NCI-H524 treated with DMSO at 0.1 percent for 48 hours (cell line): ENCODE measurements at regions not wholly inside any gene's neighbourhood (a gene's known extent, or its start where the extent isn't known, plus 50 kb on each side); places are given as distances from the start of the nearest gene placed in this dataset.
"Not testable (repeated sequence)": the region's sequence is repeated elsewhere in the genome, so short reads cannot be mapped to it uniquely, and the experiment has no call there.

ENCODE experiments used
- DNase-seq: peaks from one replicate; lab custom pipeline; 2025; lab: John Stamatoyannopoulos, UW

DNA sequence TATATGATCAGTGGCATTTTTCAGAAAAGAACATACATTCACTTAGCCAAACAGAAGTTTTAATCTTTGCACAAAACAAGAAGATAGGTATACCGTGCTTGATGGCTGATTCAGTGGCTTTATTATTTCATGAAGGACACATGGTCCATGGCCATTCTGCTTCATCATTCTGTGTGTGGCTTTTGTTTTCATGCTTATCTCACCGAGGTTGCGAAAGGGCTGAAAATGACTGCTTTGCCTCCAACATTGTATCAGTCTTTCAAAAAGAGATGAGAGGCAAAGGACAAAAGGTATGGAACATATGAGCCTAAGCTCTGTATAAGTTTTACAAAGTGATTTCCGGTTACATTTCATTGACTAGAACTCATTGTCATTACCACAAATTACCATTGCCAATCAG lies 541.1 kb downstream of the RAB28 start:
- DNase-seq, result no peak

- no peak for DNase-seq
Observed at GRCh38 chr4:12933760-12934221, 550.3 kb downstream of the RAB28 start.

DNA sequence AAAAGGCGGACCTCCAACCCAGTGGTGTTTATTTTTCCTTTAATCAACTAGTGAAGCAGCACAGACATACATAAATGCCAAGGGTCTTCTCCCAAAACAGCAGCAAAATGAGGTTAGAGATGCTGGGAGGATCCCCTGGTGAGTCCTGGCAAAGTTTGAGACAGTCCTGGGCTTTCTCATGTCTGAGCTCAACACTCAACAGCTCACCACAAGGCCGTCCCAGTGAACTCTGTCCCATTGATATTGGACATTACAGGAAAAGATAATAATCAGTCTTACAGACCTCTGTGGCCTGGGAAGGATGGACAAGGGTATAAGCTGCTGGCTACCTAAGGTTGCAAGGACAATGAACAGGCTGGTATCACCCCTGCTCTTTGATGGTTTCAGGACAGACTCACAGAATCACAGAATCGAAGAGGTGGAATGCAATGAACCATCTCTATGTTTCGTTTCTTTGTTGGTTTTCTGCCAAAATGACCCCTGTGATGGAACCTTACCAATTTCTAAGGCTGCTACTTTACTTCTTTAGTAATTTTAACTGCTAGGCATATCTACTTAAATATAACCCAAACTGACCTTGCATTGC lies 551.8 kb downstream of the RAB28 start:
- no peak for DNase-seq

DNA sequence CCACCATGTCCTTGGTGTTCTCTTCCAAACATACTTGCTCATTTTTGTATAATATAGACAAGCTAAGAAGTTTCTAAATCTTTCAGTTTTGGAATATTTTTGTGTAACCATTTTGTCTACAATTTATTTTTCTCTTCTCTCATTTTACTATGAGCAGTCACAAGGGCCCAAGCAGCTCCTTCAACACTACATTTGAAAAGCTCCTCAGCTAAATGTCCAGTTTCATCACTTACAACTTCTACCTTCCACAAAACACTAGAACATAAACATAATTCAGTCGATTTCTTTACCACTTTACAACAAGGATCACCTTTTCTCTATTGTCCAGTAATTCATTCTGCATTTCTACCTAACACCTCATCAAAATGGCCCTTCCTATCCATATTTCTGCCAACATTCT lies 554.4 kb downstream of the RAB28 start:
- no peak for DNase-seq

DNA sequence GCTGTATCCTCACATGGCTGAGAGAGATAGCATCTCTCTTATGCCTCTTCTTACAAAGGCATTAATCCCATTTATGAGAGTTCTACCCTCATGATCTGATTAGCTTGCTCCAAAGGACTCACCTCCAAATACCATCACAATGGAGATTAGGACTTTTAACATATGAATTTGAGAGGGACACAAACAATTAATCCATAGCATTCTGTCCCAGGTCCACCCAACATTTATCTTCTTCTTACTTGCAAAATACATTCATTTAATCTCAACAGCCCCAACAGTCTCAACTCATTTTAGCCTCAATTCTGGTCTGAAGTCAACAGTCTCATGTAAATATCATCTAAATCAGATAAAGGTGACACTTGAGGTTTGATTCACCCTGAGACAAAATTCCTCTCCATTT lies 555.4 kb downstream of the RAB28 start:
- no peak for DNase-seq

DNA sequence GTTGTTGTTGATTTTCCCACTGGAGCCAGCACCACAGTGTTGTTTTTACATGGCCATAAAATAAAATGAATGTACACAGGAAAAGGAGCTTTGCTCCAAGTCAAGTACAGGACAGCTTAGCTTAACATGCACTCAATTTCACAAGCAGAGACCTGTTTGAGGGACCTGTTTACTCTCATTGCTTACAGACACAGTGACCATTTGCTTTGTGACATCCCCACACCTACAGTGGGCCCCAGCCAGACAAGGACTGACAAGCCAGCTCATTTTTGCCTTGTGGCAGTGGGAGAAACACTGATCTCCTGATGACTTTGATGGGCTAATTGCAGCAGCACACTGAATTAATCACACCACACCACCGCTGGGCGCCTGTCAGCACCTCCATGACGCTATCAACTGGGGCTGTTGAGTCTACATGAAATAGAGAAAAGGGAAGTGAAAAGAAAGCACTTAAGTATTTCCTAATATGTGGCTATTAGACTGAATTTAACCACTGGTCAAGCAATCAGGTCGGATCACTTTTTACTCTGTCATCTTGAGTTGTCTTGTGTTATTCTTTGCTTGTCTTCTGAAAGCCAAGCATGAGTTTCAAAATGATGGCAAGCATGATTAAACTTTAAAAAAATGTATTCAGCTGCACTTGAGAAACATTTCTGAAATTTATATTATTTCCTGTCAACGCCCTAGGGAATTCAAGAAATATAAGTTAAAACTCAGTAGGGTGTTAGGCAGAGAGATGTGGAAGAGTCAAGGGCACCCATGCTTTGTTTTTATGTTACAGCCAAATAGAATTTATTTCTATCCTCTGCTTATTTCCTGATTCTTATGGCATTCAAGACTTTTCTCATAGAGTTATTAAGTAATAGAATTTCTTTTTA lies 557.7 kb downstream of the RAB28 start:
- DNase-seq, result no peak

DNA sequence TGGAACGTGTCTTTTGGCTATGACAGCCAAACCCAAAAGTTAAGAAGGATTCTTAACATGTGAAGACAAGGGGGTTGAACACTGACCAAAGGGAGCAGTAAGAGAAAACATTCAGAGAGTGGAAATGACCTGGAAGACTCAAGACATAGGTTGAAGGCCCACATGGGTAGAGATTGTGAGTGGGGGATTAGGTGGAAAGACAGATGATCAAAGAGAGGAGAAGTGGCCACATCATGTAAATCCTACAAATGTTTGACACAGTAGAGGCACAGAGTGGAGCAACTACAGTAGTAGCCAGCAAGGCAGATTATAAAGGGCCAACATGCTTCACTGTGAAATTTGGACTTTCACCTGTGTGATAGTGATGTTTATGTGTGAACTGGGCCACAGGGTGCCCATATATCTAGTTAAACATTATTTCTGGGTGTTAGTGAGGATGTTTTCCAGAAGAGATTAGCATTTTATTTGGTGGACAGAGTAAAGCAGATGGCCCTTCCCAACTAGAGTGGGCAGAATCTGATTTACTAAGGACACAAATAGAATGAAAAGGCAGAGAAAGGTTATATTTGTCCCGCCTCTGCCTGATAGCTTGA lies 559.3 kb downstream of the RAB28 start:
- DNase-seq, result no peak

GRCh38 chr4:12924253-12924652 lies 559.9 kb downstream of the RAB28 start:
- DNase-seq, result no peak

- DNase-seq, result no peak
Observed at GRCh38 chr4:12912896-12913418, 571.2 kb downstream of the RAB28 start.

DNA sequence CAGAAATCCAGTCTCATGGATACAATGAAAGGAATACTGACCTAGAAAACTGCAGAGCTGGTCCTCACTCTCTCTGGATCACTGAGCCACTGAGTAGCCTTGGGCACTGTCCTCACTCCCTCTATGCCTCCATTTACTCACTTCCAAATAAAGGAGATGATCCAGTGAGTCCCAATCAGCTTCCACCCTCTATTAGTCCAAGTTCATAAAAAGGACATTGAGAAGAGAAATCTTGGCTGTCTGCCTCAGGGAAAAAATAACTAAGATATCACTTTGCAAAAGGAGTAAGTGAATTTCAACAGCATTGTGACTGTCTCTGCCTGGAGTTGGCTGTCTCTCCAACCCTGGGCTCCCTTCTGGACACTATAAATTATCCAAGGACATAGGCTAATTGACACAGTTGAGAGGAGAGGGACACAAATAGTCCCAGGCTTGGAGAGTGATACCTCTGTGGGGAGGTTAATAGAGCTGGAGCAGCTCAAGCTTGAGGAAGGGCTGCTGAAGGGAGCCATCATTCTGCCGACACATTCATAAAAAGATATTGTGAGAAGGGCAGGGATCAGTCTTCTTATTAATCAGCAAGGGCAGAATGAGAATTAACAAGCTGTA lies 572.3 kb downstream of the RAB28 start:
- DNase-seq, result no peak

- not testable (repeated sequence) for DNase-seq
Observed at GRCh38 chr4:12903640-12904039, 580.5 kb downstream of the RAB28 start.

- DNase-seq, result no peak
Observed at GRCh38 chr4:12902735-12903134, 581.4 kb downstream of the RAB28 start.

DNA sequence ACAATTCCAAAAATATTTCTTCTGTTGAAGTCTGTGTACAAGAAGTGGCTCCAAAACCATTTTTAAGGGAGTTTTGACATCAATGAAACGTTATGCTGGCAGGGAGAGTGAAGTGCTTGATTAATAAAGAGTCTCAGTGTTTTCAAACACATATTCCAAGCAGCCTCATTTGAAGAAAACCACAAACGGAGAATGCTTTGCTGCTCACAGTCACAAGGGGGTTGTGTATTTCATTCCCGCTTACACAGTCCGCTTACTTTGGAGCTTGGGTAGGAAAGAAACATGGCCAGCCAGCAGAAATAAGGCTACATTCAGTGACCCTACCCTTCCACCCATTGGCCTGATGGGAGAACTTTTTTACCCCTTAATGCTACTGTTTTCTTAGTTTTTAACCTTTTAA lies 586.2 kb downstream of the RAB28 start:
- DNase-seq, result no peak

DNA sequence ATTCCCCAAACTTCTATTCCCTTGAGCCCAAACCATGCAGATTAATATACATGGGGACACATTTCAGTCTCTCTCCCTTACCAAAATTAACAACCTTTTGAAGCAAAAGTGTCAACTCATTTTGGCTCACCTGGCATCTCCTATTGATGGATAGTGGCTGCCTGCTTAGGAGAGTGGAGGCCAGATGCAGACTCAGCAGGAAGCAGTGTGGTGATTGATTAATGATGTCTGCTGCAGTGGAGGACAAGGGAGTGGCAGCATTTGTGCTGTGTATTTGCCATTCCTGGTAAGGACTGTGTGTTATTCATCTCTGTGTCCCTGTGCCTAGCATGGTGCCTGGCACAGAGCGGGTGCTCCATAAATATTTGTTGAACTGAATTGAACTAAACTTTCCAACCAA lies 590.1 kb downstream of the RAB28 start:
- no peak for DNase-seq

DNA sequence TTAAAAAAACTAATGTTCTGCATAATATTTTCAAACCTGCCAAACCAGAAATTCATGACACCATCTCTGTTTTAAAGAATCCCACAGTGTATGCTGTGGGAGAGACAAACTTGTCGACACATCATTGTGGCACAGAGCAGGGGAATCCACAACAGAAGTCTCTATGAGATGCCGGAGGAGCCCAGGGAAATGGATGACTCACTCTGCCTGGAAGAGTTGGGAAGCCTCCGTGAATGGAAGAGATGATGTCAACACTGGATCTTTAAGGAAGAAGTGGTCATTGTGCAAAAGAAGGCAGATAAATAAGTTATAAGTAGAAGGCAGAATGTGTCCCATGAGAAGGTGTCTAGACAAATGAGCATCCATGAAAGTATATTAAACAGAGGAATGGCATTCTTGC lies 595.1 kb downstream of the RAB28 start:
- DNase-seq, result no peak

GRCh38 chr4:12884846-12885796 lies 599.0 kb downstream of the RAB28 start:
- no peak for DNase-seq

DNA sequence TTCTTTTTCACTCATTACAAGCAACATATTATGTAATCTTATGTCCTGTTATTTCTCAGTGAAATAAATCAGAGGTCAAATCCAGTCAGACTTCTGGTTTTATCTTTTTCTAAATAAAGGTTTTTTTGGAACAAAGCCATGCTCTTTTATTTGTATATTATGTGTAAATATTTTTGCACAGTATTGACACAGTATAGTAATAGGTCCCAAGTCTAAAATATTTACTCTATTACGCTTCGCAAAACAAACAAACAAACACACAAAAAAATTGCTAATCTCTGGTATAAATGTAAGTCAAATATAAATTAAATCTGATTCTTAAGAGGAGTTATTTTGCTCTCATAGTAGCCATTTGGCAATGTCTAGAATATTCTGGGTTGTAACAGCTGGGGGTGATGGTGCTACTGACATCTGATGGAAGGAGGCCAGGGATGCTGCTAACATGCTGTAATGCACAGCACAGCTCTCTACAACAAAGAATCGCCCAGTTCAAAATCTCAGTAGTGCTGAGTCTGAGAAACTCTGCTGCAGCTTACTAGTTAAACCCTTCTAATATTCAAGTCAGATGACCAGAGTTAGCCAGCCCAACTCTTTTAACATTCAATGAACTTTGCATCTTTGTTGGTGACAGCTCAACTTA lies 602.1 kb downstream of the RAB28 start:
- no peak for DNase-seq

- no peak for DNase-seq
Observed at GRCh38 chr4:12880844-12881243, 603.3 kb downstream of the RAB28 start.

DNA sequence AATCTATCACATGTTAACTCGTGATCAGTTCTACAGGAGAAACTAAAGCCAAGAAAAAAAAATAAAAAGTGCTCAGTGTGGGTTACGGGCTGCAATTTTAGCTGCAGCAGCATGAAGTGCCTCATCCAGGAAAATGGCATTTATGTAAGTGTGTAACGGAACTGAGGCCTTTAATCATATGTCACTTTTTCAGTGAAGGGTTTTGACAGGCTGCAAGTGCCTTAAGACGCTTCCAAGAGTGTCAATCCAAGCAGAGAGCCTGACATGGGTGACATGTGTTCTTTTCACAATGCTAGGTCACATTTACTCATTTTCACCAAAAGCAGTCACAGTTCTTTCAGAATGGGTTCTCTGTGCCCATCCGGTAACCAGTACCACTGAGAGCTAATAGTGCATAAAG lies 604.6 kb downstream of the RAB28 start:
- DNase-seq, result no peak

- DNase-seq, result no peak
Observed at GRCh38 chr4:12875640-12876243, 608.4 kb downstream of the RAB28 start.
